ENCODE measurements at regions not wholly inside any gene's neighbourhood (a gene's known extent, or its start where the extent isn't known, plus 50 kb on each side); places are given as distances from the start of the nearest gene placed in this dataset.

DNA sequence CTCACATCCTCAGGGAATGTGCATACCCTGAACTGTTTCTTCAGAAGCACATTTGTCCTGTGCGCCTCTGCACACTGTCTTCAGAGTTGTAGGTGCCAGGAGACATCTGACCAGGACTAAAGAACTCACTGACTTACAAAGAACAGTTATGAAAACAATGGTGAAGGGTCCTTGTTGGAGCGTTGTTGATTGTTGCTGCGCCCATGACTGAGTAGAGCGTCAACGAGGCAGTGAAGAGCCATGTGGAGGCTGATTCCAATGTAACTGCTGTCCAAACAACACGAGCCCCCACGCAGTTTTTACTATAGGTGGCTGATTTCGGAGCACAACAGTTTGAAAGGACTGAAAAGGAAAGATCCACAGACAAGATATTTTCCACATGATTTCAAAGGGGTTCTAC lies 380.3 kb downstream of the CDH26 start:
- Histone ChIP-seq H3K27me3 (replicated peaks; ENCODE audit: insufficient read depth, low read length) (no peaks in the 10 kb centered on the region), H2AFZ (ENCODE audit: low read length) (no peak overlapping the region), H3K9me2 (replicated peaks; ENCODE audit: insufficient read depth, low read length) (no peaks in the 10 kb centered on the region), H3K36me3 (replicated peaks; ENCODE audit: insufficient read depth, low read length) (no peaks in the 10 kb centered on the region), H3K9me3 (replicated peaks; ENCODE audit: insufficient read depth, low read length) (no peaks in the 10 kb centered on the region), H3K9ac (ENCODE audit: low read length) (no peak overlapping the region), H3K4me3 (ENCODE audit: low read length) (no peak overlapping the region), H4K20me1 (ENCODE audit: insufficient read depth, low read length) (no peaks in the 10 kb centered on the region), H3F3A (ENCODE audit: insufficient read depth, low read length) (no peaks in the 10 kb centered on the region), H3K4me1 (ENCODE audit: low read length) (no peaks in the 10 kb centered on the region), H3K27ac (ENCODE audit: low read length) (no peak overlapping the region), H3K79me2 (ENCODE audit: low read length) (no peaks in the 10 kb centered on the region), H3K4me2 (ENCODE audit: low read depth, low read length) (no peak overlapping the region)
- TF ChIP-seq EZH2phosphoT487 (IDR thresholded peaks at IDR 0.05; ENCODE audit: low read length) (no peak), EZH2 (optimal IDR thresholded peaks at IDR 0.05; ENCODE audit: low read depth, low read length) (no peak)
- TF ChIP-seq, protein P1, sequence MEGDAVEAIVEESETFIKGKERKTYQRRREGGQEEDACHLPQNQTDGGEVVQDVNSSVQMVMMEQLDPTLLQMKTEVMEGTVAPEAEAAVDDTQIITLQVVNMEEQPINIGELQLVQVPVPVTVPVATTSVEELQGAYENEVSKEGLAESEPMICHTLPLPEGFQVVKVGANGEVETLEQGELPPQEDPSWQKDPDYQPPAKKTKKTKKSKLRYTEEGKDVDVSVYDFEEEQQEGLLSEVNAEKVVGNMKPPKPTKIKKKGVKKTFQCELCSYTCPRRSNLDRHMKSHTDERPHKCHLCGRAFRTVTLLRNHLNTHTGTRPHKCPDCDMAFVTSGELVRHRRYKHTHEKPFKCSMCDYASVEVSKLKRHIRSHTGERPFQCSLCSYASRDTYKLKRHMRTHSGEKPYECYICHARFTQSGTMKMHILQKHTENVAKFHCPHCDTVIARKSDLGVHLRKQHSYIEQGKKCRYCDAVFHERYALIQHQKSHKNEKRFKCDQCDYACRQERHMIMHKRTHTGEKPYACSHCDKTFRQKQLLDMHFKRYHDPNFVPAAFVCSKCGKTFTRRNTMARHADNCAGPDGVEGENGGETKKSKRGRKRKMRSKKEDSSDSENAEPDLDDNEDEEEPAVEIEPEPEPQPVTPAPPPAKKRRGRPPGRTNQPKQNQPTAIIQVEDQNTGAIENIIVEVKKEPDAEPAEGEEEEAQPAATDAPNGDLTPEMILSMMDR (IDR thresholded peaks at IDR 0.05; ENCODE audit: low read length), result no peak
- DNase-seq, result no peak

DNA sequence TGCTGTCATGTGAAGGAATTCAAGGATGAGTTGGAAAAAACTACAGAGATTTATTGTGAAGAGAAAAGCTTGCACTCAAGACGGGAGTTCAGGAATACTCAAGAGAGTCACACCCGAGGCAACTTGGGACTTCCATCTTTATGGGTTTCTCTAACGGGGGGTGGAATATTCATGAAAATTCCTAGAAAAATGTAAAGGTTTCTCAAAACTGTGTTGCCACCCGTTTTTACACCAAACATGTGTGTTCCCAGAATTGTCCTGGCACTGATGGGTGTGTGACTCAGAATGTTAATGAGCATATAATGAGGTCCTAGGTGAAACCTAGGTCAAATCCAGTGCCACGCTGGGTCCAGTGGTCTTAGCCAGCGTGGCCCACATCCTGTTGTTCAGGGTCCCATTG lies 381.5 kb downstream of the CDH26 start:
- DNase-seq, result no peak
- no peak overlapping the region for H3K9ac ChIP-seq (ENCODE audit: low read length)
- H2AFZ ChIP-seq (ENCODE audit: low read length), result no peak overlapping the region
- H3K9me2 ChIP-seq (replicated peaks; ENCODE audit: insufficient read depth, low read length), result no peaks in the 10 kb centered on the region
- no peaks in the 10 kb centered on the region for H3K79me2 ChIP-seq (ENCODE audit: low read length)
- H3F3A ChIP-seq (ENCODE audit: insufficient read depth, low read length), result no peaks in the 10 kb centered on the region
- no peaks in the 10 kb centered on the region for H3K4me1 ChIP-seq (ENCODE audit: low read length)
- H3K27ac ChIP-seq (ENCODE audit: low read length), result no peak overlapping the region
- TF ChIP-seq EZH2phosphoT487 (IDR thresholded peaks at IDR 0.05; ENCODE audit: low read length) (no peak), EZH2 (optimal IDR thresholded peaks at IDR 0.05; ENCODE audit: low read depth, low read length) (no peak)
- TF ChIP-seq, protein P1 (IDR thresholded peaks at IDR 0.05; ENCODE audit: low read length), result no peak
- no peaks in the 10 kb centered on the region for H3K9me3 ChIP-seq (replicated peaks; ENCODE audit: insufficient read depth, low read length)
- no peaks in the 10 kb centered on the region for H3K27me3 ChIP-seq (replicated peaks; ENCODE audit: insufficient read depth, low read length)
- no peak overlapping the region for H3K4me3 ChIP-seq (ENCODE audit: low read length)
- H3K36me3 ChIP-seq (replicated peaks; ENCODE audit: insufficient read depth, low read length), result no peaks in the 10 kb centered on the region
- no peak overlapping the region for H3K4me2 ChIP-seq (ENCODE audit: low read depth, low read length)
- no peaks in the 10 kb centered on the region for H4K20me1 ChIP-seq (ENCODE audit: insufficient read depth, low read length)

DNA sequence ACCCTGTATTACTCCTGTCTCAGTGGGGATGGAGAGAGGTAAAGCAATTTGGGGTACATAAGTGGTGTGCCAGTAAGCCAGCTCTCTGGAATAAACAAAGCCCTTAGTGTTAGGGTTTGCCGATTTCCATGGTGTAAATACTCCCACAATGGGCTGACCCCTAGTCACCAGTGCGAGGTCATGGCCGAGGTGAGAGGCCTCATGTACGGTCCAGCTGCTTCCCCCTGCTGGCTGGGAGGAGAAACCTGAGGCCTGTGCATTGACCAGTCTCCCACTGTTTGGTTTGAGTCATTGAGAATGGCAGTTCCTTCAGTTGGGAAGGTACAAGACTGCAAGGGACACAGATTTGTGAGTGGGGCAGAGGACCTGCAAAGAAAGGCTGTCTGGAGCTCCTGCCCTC lies 382.0 kb downstream of the CDH26 start:
- no peaks in the 10 kb centered on the region for H3K9me3 ChIP-seq (replicated peaks; ENCODE audit: insufficient read depth, low read length)
- H3K27me3 ChIP-seq (replicated peaks; ENCODE audit: insufficient read depth, low read length), result no peaks in the 10 kb centered on the region
- no peak overlapping the region for H3K4me3 ChIP-seq (ENCODE audit: low read length)
- no peak overlapping the region for H3K4me2 ChIP-seq (ENCODE audit: low read depth, low read length)
- no peaks in the 10 kb centered on the region for H3K9me2 ChIP-seq (replicated peaks; ENCODE audit: insufficient read depth, low read length)
- no peak for DNase-seq
- H3K27ac ChIP-seq (ENCODE audit: low read length), result no peak overlapping the region
- H3K4me1 ChIP-seq (ENCODE audit: low read length), result no peaks in the 10 kb centered on the region
- H2AFZ ChIP-seq (ENCODE audit: low read length), result no peak overlapping the region
- H3K36me3 ChIP-seq (replicated peaks; ENCODE audit: insufficient read depth, low read length), result no peaks in the 10 kb centered on the region
- no peak overlapping the region for H3K9ac ChIP-seq (ENCODE audit: low read length)
- TF ChIP-seq EZH2 (optimal IDR thresholded peaks at IDR 0.05; ENCODE audit: low read depth, low read length) (no peak), EZH2phosphoT487 (IDR thresholded peaks at IDR 0.05; ENCODE audit: low read length) (no peak)
- TF ChIP-seq, protein P1 (IDR thresholded peaks at IDR 0.05; ENCODE audit: low read length), result no peak
- H4K20me1 ChIP-seq (ENCODE audit: insufficient read depth, low read length), result no peaks in the 10 kb centered on the region
- H3F3A ChIP-seq (ENCODE audit: insufficient read depth, low read length), result no peaks in the 10 kb centered on the region
- no peaks in the 10 kb centered on the region for H3K79me2 ChIP-seq (ENCODE audit: low read length)
